RCC 7860 (cell line): ENCODE measurements at regions not wholly inside any gene's neighbourhood (a gene's known extent, or its start where the extent isn't known, plus 50 kb on each side); places are given as distances from the start of the nearest gene placed in this dataset.
"Not testable (repeated sequence)": the region's sequence is repeated elsewhere in the genome, so short reads cannot be mapped to it uniquely, and the experiment has no call there.

ENCODE experiments used
- DNase-seq: peaks from one replicate; pipeline ENCODE4 v3.0.0-alpha.2; 2015; ENCODE audit warnings: low spot score
- FAIRE-seq: peaks from 2 replicates; lab custom pipeline; 2012; peaks lifted over from hg19 to GRCh38; lab: Jason Lieb, UNC

DNA sequence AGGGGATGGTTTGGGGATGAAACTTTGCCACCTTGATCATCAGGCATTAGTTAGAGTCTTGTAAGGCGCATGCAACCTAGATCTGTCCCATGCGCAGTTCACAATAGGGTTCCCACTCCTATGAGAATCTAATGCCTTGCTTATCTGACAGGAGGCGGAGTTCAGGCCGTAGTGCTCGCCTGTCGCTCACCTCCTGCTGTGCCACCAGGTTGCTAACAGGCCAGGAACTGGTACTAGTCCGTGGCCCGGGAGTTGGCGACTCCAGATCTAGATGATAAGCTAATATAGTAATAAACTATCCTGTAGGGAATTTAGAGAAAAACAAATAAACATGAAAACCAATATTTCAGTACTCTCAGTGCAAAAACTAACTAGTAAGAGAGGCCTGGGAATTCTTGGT lies 155.4 kb upstream of the ANO5 start:
- FAIRE-seq (no peak), DNase-seq (no peak)

DNA sequence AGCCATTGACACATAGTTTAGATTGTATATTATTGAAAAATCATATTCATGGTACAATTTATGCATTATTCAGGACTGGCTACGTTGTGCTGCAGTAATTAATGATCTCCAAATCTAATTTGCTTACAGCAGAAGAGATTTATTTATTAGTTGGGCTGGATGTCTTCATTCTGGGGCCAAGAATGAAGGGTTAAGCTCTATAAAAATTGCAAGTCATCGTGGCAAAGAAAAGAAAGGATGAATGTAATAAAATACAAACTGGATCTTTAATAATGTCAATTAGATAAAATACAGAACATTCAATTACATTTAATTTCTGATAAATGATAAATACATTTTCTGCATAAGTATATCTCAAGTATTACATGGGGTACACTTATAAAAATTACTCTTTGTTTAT lies 151.8 kb upstream of the ANO5 start:
- FAIRE-seq (no peak), DNase-seq (no peak)

DNA sequence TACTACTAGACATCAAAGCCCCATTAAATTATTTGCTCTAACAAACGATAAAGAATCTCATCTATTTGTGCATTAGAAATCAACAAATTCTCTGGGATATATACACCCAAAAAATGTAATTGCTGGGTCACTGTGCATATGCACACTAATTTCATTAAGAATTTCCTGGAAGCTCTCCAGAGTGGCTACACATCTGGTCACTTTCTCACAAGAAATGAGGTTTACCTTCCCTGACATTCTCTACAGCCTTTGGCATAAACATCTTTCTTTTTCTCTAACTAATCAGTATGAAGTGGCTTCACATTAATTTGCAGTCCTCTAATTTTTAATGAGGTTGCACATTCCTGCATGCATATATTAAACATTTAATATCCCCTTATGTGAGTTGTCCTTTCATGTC lies 150.8 kb upstream of the ANO5 start:
- no peak for FAIRE-seq

DNA sequence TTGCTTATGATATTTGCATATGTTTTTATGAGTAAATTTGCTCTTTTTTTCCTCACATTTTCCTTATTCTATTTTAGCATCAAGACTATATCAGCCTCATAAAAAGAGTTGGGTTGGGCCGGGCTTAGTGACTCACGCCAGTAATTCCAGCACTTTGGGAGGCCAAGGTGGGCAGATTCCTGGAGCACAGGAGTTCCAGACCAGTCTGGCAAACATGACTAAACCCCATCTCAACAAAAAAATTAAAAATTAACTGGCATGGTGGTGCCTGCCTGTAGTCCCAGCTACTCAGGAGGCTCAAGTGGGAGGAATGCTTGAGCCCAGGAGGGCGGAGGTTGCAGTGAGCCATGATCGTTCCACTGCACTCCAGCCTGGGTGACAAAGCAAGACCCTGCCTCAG lies 148.8 kb upstream of the ANO5 start:
- FAIRE-seq, result no peak
- peak; percentile 18 for DNase-seq

More for the DNA sequence above, 150.8 kb upstream of the ANO5 start:
- no peak for DNase-seq

DNA sequence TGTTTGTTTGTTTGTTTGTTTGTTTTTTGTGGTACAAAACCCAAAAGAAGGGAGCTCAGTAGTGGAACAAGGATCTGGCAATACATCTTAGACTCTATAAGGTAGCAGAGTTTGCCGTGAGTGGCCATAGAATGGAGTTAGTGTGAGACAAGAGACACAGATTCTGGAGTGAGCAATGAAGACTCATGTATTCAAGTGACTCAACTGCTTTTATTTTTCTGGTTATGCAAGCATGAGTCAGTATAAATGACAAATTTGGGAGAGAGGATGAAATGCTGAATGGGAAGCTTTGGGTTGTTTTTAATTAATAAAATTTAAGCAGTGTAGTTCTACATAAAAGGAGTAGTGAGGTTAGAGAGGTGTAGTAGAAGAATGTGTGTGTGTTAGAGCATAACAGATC lies 143.6 kb upstream of the ANO5 start:
- DNase-seq, result no peak
- no peak for FAIRE-seq

DNA sequence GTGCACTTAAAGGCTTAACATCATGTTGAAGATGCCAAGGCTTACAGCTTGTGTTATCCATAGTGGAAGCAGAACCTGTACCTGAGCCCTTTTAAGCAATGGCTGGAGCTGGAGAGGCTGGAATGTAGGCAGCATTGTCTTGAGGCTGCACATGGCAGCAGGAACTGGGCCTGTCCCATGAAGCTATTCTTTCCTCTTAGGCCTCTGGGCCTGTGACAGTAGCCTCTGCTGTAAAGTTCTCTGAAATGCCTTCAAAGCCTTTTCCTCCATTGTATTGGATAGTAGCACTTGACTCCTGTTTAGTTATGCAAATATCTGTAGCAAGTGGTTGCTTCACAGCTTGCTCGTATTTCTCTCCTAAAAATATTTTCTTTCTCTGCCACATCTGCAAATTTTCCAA lies 127.4 kb upstream of the ANO5 start:
- FAIRE-seq, result no peak
- DNase-seq, result no peak

DNA sequence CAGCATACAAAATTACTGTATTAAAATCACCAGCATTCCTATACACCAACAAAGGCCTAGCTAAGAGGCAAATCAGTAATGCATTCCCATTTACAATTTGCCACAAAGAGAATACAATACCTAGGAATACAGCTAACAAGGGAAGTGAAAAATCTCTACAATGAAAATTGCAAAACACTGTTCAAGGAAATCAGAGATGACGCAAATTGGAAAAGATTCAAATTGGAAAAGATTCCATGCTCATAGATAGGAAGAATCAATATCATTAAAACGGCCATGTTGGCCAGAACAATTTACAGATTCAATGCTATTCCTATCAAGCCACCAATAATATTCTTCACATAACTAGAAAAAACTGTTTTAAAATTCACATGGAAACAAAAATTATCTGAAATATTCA lies 123.0 kb upstream of the ANO5 start:
- FAIRE-seq (no peak), DNase-seq (no peak)

DNA sequence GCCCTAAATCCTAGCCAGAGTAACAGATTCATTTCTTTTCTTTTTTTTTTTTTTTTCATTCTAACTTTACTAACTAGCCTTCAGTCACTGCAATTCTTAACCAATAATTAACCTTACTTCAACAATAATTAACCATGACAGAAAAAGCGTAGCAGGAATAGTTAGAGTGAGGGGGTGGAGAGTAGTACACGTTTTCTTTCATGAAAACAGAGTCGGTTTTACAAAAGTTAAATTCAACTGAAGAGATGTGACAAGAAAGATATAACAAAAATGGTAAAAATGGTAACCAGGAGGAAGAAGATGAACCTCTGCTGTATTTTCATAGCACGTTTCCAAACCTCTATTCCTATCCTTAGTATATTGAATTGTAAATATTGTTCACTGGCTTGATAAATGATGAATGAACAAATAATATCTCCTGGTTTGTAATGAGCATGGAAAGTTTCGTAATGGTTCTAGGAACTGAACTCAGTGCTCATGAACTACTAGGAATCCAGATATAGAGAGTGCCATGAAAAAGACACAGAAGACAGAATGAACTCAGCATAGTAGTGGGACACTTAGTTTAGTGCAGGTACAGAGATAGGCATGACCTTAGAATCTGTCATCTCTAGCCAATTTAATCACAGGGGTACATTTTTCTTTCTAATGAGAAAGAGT lies 116.5 kb upstream of the ANO5 start:
- no peak for DNase-seq
- FAIRE-seq, result no peak

DNA sequence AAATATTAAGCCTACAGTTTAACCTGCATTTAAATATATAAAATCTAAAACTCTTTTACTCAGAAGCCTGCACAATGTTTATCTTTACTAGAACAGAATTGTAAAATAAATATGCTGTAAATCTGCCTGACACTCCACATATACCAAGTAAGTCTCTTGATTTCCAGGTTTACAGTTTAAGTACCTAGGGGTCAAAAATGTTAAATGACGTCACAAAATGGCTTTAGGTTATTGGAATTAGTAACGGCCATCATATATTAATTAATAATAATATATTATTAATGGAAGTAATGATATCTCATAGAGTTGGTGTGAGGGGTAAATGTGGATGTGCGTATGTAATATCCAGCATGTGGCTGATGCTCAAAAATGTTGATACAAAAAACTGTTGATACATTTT lies 114.8 kb upstream of the ANO5 start:
- no peak for FAIRE-seq

DNA sequence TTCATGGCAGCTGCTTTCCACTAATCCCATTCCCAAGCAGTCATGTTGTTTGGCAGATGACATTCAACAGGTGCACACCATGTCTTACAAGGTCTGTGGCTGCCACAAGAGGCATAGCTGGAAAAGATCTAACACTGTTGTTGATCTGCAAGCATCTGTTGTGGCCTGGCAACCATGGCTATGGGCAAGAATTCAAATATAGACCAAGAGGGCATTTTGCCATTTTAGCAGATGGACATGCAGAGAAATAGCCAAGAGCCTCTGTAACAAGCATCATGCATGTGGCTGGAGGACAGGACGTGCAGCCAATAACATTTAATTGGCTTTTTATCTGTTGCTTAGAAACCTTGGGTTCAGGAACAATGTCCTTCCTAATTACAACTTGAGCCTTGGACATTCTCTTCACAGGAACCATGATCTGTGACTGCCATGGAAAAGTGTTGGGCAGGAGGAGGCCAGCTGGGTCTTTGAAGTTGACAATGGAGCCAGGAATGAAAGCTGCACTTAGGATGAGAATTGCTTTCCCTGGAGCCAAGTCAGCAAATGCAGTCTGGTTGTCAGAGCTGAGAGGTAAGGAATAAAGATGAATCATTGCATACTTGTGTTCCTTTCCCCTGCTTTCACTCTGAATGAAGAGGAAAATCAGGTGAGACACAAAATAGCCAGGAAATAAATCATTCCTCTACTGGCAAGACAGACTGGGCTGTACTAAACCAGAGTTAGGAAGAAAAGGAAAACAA lies 113.6 kb upstream of the ANO5 start:
- DNase-seq, result no peak
- FAIRE-seq, result no peak

More for the DNA sequence above, 114.8 kb upstream of the ANO5 start:
- DNase-seq, result no peak

DNA sequence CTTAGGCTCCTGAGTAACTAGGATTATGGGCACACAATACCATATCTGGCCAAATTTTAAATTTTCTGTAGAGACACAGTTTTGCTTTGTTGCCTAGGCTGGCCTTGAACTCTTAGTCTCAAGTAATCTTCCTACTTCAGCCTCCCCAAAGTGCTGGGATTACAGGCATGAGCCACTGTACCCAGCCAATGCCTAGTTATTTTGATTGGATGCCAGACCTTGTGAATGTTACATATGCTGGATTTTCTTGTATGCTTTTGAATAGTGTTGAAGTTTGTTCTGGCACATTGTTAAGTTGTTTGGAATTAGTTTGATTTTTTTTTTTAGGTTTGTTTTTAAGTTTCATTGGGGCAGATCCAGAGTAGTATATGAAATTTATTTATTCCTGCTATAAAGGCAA lies 110.7 kb upstream of the ANO5 start:
- FAIRE-seq (no peak), DNase-seq (no peak)

DNA sequence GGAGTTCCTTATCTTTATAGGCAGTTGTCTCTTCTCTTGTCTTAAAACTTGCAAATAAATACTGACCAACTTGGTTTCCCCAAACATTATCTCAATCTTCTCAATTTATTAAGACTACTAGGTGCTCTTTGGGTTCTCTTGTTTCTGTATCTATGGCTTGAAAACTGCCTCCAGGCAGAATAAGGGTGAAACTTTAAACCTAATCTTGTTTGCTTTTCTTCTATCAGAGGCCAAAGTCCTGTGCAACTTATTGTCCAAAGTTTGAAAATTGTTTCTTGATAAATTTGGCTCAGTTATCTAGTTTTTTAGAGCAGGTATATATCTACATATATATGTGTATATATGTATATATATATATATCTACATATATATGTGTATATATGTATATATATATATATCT lies 110.1 kb upstream of the ANO5 start:
- no peak for FAIRE-seq
- DNase-seq, result no peak

DNA sequence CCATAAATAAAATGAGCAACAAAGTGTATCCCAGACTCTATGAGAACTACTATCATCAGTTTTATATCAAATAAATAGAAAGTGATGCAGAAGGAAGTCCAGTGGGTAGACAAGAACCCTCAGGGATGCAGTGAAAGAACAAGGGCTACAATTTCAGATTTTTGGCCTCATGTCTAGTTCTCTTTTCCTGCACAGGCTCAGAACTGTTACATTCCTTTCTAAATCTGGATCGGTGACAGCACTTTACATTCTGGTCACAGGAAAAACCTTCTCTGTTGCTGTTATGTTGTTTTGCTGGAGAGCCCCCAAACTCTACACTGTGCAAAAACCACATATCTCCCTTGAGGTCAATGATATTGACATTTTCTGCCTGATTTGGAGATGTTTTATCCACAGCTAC lies 108.8 kb upstream of the ANO5 start:
- FAIRE-seq (no peak), DNase-seq (no peak)

DNA sequence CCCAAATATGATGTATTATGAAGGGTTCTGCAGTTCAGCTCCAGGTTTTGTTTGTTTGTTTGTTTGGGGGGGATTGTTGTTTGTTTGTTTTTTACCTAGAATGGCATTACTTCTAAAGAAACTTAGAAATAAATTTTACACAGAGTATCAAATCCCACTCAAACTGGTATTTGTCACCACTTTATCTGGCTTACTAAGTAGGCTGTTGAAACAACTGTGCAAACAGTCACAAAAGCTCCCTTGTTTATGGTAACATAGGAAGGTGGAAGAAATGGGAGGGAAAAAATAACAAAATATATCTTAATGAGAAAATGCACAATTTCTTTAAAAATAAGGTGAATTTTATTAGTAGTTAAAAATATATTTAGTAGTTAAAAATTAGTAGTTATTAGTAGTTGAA lies 108.3 kb upstream of the ANO5 start:
- no peak for FAIRE-seq
- no peak for DNase-seq

DNA sequence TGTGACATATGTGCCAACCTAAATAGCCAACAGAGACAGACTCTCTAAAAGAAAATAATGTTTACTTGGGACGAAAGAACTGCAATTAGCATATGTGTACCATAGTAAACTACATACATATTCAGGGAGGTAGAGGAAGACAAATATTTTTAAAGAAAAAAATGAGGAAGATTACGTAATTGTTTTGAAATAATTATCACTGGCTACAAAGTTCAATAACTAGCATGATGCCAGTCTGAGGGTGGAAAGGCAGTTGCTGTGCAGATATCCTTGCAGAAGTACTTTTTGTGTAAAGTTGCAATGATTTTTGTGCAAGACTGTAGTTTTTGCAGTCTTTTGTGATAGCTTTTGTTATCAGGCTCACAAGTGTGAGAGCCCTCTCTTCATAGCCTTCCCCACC lies 103.3 kb upstream of the ANO5 start:
- FAIRE-seq, result no peak
- no peak for DNase-seq

DNA sequence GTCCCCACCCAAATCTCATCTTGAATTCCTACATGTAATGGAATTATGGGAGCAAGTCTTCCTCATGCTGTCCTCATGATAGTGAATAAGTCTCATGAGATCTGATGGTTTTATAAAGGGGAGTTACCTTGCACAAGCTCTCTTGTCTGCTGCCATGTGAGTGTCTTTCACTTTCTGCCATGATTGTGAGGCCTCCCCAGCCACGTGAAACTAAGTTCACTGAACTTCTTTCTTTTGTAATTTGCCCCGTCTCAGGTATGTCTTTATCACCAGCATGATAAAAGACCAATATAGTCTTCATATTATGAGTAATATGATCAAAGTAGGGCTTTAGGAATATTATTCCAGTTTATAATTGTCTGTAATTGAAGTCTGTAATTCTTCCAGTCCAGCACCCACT lies 86.3 kb upstream of the ANO5 start:
- no peak for FAIRE-seq
- no peak for DNase-seq

DNA sequence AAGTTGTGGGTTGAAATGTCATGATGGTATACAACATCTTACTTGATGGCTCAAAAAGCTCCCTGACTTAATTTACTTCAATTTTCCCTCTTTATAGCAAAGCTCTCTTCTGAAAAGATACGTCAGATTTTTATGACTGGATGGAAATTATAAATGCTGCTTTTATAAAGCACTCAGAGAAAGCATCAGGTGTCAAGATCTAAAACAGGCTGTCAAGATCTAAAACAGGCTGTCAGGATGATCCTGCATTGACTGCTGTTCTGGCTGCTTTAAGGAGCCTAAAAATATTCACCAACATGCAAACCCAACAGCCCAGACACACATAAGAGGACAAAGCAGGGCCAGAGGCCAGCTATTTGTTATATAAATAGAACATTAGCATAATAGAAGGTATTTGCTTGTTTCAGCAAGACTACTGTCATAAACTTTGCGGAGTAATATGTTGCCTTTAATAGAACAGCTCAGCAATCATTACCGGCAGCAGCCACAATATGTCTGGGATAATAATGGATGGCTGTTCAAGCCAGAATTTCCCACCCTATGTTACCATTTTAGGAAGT lies 77.3 kb upstream of the ANO5 start:
- FAIRE-seq, result no peak
- DNase-seq, result no peak

DNA sequence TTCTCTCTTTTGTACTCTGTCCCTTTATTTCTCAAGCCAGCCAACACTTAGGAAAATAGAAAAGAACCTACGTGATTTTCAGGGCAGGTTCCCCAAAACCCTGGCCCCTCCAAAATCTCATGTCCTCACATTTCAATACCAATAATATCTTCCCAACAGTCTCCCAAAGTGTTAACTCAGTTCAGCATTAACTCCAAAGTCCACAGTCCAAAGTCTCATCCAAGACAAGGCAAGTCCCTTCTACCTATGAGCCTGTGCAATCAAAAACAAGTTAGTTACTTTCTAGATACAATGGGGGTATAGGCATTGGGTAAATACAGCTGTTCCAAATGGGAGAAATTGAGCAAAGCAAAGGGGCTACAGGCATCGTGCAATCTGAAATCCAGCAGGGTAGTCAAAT lies 64.9 kb upstream of the ANO5 start:
- not testable (repeated sequence) for FAIRE-seq

DNA sequence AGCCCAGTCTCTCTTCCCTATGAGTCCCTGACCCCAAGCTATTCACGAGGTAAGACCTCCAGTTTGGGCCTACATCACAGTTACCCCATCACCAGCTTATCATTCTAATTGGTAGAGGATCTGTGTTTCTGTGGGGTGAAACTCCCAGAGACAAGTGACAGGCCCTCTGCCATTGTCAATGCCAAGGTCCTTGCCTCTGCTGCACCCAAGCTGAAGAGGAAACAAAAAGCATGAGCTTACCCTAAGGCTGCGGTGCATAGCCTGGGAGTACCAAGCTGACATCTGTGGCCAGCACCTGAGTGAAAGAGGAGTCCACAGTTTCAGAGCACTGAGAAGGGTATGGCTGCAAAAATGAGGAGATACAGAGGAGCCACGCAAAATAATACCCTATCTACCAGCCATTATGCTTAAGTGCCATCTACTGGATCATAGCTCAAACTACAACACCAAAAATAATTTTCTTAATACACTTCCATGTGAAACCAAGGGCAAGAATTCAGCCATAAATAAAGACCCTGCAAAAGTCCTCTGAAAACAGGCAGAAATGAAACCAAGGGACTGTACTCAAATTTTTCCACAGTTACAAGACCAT lies 62.3 kb upstream of the ANO5 start:
- DNase-seq (no peak), FAIRE-seq (no peak)

More for the DNA sequence above, 64.9 kb upstream of the ANO5 start:
- not testable (repeated sequence) for DNase-seq

DNA sequence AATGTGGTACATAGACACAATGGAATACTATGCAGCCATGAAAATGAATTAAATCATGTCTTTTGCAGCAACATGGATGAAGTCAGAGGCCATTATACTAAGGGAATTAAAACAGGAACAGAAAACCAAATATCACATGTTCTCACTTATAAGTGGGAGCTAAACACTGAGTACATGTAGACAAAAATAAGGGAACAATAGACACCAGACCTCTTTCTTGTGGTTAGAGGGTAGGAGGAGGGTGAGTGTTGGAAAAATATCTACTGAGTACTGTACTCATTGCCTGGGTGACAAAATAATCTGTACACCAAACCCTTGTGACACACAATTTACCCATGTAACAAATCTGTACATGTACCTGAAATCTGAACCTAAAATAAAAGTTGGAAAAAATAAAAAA lies 59.1 kb upstream of the ANO5 start:
- FAIRE-seq (no peak), DNase-seq (no peak)

DNA sequence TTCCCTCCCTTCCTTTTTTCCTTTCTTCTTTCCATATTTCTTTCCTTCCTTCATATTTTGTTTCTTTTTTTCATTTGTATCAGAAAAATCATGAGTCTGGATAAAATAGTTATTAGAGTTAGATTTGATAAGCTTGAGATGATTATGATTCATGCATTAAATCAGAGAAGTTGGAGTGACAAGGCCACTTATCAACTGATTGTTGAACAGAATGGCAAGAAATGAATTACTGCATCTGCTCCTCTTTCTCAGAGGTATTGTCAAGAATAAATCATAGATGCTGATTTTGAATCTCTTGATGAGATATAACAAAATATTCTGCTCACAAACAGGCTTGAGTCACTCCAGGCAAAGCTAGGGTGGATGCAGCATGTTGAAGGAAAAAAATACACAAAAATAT lies 54.6 kb upstream of the ANO5 start:
- FAIRE-seq (no peak), DNase-seq (no peak)
